Right lung (tissue), 2 donors: ENCODE measurements at regions not wholly inside any gene's neighbourhood (a gene's known extent, or its start where the extent isn't known, plus 50 kb on each side); places are given as distances from the start of the nearest gene placed in this dataset.
"Not testable (repeated sequence)": the region's sequence is repeated elsewhere in the genome, so short reads cannot be mapped to it uniquely, and the experiment has no call there.

Source experiments
- DNase-seq, 2 donors: peaks; one replicate each; pipeline ENCODE4 v3.0.0-alpha.2; 2013

DNA sequence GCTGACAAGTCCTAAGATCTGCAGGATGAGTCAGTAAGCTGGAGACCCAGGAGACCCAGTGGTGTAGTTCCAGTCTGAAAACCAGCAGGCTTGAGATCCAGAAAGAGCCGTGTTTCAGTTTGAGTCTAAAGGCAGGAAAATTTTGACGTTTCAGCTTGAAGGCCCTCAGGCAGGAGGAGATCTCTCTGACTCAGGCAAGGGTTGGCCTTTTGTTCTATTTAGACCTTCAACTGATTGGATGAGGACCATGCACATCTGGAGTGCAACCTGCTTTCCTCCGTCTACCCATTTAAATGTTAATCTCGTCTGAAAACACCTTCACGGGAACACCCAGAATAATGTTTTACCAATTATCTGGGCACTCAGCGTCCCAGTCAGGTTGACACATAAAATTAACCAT lies 69.5 kb downstream of the NPIPA7 start:
- not testable (repeated sequence) for DNase-seq

GRCh38 chr16:16449712-16450237 lies 70.8 kb downstream of the NPIPA7 start:
- not testable (repeated sequence) for DNase-seq

- not testable (repeated sequence) for DNase-seq
Measured at GRCh38 chr16:16451721-16452410, 72.9 kb downstream of the NPIPA7 start.

- DNase-seq: not testable (repeated sequence)
Measured at GRCh38 chr16:16458579-16458978, 79.6 kb downstream of the NPIPA7 start.

- DNase-seq: not testable (repeated sequence)
Measured at GRCh38 chr16:16463792-16464191, 84.9 kb downstream of the NPIPA7 start.

DNA sequence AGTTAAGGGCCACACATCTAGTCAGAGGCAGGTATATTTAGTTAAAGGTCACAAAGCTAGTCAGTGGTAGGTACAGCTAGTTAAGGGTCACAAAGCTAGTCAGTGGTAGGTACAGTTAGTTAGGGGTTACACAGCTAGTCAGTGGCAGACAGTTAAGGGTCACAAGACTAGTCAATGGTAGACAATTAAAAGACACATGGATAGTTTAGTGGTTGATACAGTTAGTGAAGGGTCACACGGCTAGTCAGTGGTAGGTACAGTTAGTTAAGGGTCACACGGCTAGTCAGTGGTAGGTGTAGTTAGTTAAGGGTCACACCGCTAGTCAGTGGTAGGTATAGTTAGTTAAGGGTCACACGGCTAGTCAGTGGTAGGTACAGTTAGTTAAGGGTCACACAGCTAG lies 110.0 kb downstream of the NPIPA7 start:
- not testable (repeated sequence) for DNase-seq

DNA sequence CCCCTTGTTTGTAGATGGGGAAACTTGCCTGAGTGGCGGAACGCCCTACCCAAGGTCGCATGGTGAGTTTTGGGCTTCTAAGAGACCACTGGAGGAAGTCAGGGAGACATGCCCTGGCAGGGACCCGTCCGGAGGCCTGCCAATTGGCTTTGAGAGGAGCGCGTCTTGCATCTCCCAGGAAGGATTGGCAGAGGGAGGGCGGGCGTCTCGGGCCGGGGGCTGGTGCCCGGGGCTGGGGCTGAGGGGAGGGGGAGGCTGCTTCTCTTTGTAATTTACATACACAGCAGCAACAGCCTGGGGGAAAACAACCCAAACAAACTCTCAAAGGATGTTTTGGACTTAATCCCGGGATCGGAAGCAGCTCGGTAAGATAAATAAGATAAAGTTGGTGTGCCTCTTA lies 110.5 kb downstream of the NPIPA7 start:
- not testable (repeated sequence) for DNase-seq

DNA sequence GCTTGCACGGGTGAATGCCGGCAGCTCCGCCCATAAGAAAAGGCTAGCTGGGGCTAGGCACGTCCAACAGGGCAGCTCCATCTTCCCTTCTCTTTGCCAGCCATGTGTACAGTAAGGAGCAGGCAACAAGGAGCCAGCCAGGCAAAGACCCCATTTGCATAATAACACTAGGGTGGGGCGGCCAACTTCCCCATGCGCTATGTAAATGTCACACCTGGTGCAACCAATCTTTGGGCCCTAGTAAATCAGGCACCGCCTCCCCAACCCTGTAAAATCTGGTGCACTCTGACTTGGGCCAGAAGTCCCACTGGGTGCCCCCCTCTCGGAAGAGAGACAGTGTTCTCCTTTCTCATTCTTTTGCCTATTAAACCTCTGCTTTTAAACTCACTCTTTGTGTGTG lies 115.2 kb downstream of the NPIPA7 start:
- DNase-seq: not testable (repeated sequence)

GRCh38 chr16:16494998-16495397 lies 116.1 kb downstream of the NPIPA7 start:
- not testable (repeated sequence) for DNase-seq

- not testable (repeated sequence) for DNase-seq
Measured at GRCh38 chr16:16499875-16500274, 120.9 kb downstream of the NPIPA7 start.

GRCh38 chr16:16507041-16507440 lies 128.1 kb downstream of the NPIPA7 start:
- DNase-seq: not testable (repeated sequence)

DNA sequence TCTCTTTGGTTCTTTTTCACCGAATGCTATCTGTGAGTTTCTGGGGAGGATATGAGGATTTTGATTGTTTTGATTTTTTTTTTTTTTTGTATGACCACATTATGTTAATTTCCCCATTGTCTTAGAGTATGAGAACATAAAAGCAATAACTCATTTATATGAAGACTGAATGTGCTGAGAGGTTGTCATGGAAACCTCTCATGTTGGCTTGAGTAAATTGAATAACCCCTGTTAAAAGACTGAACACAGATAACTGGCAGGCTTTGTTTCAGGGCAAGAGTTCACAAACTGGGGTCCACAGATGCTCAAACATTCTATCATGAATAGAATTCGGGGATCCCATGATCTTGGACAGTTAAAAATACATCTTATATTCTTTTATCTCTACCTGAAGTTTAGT lies 129.4 kb downstream of the NPIPA7 start:
- DNase-seq: not testable (repeated sequence)

- DNase-seq: not testable (repeated sequence)
Measured at GRCh38 chr16:16519395-16519794, 140.5 kb downstream of the NPIPA7 start.

DNA sequence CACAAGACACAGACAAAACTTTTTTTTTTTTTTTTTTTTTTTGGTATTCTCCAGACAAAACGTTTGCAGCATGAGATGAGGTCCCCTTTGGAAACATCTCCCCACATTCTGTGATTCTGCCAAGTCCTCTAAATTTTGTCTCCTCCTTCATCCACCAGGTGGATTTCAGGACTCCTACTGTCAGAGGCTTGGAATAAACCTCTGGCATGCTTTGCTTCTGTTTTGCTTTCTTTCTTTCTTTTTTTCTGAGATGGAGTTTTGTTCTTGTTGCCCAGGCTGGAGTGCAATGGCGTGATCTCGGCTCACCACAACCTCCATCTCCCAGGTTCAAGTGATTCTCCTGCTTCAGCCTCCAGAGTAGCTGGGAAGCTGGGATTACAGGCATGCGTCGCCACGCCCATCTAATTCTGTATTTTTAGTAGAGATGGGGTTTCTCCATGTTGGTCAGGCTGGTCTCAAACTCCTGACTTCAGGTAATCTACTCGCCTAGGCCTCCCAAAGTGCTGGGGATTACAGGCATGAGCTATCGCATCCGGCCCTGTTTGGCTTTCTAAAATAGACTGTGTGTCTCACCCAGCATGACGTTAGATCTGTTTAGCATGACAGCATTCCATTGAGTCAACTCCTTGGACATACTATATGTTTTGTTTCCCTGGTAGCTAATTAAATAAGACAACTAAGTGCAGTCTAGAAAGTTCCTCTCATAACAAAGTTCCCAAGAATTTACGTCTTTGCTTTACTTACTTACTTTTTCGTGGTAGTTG lies 142.5 kb downstream of the NPIPA7 start:
- not testable (repeated sequence) for DNase-seq

DNA sequence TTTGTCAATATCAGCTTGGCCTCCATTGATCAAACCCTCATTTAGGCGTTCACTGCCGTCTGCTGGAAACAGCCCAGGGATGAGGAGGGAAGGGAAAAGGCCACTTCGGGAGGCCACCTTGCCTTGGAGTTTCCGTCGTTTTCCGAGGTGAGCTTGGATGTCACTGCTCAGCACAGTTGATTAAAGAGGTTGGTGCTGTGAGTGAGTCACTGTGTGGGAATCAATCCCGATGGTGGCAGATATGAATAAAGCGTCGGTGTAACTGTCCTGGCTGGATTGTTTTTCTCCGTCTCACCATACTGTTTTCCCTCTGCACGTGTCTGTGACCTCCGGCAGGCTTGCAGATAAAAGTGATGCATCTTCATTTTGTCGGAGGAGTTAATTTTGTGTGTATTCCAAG lies 148.1 kb downstream of the NPIPA7 start:
- not testable (repeated sequence) for DNase-seq

GRCh38 chr16:16530744-16531143 lies 151.8 kb downstream of the NPIPA7 start:
- not testable (repeated sequence) for DNase-seq

- DNase-seq: not testable (repeated sequence)
Measured at GRCh38 chr16:16535565-16535964, 156.6 kb downstream of the NPIPA7 start.

GRCh38 chr16:16536151-16536550 lies 157.2 kb downstream of the NPIPA7 start:
- not testable (repeated sequence) for DNase-seq

- DNase-seq: not testable (repeated sequence)
Measured at GRCh38 chr16:16549710-16550109, 170.8 kb downstream of the NPIPA7 start.

- DNase-seq: not testable (repeated sequence)
Measured at GRCh38 chr16:16550824-16551223, 171.9 kb downstream of the NPIPA7 start.

GRCh38 chr16:16552819-16553340 lies 173.9 kb downstream of the NPIPA7 start:
- not testable (repeated sequence) for DNase-seq

DNA sequence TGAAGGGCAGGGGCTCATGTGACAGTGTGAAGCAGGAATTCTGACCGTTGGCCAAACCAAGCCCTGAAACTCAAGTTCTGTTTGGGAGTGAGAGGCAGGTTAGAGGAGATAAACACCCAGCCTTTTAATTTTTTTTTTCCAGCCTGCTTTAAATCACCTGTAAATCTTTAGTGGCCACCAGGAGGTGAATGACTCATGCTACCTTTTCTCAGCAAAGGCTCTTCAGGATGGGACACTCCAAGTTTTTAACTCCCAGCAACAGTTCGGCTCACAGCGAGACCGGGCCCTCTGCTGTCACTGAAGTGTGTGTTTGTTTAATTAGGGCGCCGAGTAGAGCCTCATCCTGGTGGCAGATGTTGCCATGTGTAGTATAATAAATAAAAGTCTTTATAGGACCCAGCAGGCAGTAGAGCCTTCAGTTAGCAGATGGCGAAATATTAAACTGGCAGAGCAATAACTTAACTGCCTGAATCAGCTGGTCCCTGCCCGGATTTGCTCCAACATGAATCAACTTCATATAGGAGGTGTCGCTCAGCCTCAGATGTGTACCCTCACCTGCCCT lies 180.3 kb downstream of the NPIPA7 start:
- DNase-seq: not testable (repeated sequence)
